GM03348 (cell line): ENCODE measurements at regions not wholly inside any gene's neighbourhood (a gene's known extent, or its start where the extent isn't known, plus 50 kb on each side); places are given as distances from the start of the nearest gene placed in this dataset.

Source experiments
- DNase-seq: peaks from one replicate; pipeline ENCODE4 v3.0.0; 2012; ENCODE audit warnings: low spot score

GRCh38 chr4:74642006-74642405, 152.3 kb downstream of the BTC start:
- DNase-seq, result no peak

- no peak for DNase-seq
Observed at GRCh38 chr4:74649193-74649592, 145.1 kb downstream of the BTC start.

DNA sequence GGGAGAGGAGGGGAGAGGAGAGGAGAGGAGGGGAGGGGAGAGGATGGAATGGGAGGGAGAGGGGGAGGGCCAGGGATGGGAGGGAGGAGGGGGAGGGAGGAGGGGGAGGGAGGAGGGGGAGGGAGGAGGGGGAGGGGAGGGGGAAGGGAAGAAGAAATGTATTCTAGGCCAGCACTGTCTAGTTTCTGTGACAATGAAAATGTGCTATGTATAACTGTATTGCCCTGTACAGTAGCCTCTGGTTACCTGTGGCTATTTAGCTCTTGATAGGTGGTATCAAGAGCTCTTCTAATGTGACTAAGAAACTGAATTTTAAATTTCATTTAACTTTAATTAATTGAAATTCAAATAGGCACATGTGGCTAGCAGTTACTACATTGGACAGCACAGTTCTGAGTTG, 143.1 kb downstream of the BTC start:
- DNase-seq, result no peak

GRCh38 chr4:74653331-74654229, 140.7 kb downstream of the BTC start:
- no peak for DNase-seq

DNA sequence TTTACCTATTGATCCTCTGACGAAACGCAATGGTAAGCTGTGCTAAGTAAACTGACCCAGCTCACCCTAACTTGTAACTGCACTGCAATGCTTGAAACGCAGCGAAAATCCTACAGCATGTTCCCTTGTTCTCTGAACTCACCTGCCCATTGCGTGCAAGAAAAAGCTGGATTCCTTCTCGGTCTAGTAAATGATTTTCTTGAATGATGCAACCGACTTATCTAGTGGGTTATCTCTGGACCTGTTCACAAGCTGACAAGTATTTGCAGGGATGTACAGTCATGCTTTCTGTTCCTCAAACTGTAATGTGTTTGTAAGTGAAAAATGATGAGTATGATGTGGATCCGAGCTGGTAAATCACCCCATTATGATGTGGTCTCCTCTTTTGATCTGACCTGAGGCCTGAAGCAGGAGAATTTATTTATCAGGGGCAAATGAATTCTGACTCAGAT, 140.1 kb downstream of the BTC start:
- no peak for DNase-seq

DNA sequence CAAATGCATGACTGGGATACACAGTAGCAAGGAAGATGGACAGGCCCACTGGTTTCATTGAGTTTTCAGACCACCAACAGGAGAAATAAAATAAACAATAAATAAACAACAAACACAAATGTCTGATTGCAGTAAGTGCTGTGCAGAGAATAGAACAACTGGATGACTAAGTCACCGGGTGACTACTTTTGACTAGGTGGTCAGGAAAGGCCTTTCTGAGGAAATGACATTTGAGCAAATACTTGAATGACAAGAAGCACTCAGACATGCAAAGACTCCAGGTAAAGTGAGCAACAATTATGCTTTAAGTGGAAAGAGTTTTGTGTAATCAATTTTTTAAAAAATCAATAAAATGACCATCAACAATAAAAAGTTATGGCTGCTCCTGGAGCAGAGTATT, 137.7 kb downstream of the BTC start:
- no peak for DNase-seq

- no peak for DNase-seq
Observed at GRCh38 chr4:74658116-74658515, 136.2 kb downstream of the BTC start.

GRCh38 chr4:74659576-74660411, 134.5 kb downstream of the BTC start:
- DNase-seq, result peak; percentile 84

DNA sequence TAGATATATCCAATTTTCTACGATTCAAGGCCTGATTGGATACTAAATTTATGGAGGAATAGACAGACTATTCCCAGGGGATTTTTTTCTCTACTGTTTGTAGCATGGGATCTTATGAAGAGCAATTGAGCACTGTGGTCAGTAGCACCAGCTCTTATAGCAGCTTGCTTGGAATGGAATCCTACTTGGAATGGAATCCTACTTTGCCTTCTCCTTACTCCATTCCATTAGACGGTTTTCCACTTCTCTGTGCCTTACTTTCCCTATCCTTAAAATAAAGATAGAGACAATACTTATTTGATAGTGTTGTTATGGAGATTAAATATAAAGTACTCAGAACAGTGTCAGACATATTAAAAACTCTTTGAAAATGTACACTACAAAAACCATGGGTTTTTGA, 133.5 kb downstream of the BTC start:
- no peak for DNase-seq

- DNase-seq, result no peak
Observed at GRCh38 chr4:74661427-74662201, 132.7 kb downstream of the BTC start.

DNA sequence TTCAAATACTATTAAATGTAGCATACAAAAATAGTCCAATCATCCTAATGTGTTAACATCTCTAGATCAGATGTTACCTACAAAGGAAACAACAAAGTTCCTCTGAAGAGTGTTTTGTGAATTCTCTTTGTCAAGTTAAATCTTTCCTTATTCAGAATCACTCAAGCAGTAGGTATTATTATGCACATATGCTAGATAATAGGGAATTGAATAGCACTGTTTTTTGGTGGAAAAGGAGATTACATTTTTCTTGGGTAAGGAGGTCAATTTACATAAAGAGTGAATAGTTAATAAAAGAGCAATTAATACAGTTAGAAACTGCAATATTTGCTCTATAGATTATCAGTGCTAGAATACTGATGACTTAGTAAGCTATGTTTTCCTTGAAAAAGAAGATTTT, 130.7 kb downstream of the BTC start:
- DNase-seq, result no peak

DNA sequence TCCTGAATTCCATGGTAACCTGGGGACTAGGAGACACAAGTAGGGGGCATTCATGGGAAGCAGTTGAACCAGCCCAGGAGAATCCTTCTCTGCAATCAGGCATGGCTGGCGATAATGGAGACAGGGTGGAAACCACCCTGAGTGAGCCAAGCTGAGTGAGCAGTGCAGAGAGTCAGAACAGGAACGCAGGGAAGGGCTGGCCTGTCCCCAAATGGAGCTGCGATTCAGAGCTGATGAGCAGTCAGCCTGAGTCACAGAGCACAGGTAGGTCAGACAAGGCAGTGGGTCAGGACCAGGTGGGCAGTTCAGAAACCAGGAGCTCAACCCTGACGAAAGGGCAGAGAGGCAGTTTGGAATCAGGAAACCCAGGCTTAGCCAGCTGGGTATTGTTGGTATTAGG, 129.0 kb downstream of the BTC start:
- no peak for DNase-seq

DNA sequence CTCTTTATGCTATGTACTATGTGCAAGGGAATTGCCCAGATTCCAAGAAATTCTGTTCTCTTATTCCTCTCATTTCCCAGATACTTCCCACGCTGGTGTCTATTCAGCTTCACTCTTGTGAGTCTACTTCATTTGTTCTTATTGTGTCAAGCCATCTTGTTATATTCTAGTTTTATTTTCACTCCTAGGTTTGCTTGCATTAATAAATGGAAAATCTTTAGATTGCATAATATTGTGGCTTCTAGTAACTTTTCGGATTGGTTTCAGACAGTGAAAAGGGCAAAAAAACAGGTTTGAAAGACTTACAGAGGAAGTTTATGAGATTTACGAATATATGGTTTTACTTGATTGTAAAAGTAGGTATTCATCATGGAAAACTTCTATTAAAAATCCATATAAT, 128.4 kb downstream of the BTC start:
- DNase-seq, result no peak

DNA sequence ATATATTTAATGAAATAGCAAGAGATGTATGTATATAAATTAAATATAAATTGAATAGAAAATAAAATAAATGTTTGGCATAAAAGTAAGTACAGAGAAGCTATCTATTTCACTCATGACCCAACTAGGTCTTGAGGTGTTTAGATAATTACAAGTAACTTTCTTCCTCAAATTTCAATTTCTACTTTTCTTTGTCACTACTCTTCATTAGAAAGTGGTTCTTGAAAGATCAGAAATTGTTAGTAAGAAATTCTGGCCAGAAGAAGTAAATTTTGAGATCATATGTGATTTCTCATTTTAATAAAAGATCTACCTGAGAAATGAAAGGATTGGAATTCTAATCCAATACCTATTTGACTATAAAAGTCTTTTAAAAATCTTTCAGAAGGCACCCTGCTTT, 126.9 kb downstream of the BTC start:
- DNase-seq, result no peak

- no peak for DNase-seq
Observed at GRCh38 chr4:74667944-74668343, 126.4 kb downstream of the BTC start.

DNA sequence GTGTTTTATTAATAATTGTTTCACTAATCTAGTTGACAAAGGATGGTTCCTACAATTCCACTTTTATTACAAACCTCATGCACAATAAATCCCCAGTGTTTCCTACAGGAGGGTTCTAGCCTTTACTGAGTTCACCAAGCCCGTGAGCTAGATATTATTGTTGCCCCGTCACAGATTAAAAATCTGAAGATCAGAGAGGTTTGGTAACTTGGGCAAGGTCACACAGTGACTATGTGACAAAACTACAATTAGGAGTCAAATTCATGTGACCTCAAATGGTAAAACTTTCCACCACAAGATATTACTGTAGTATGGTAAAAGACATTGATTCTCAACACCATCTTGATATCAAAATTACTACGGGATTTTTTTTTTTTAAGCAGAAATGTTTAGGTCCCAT, 124.6 kb downstream of the BTC start:
- no peak for DNase-seq

- DNase-seq, result no peak
Observed at GRCh38 chr4:74670583-74670982, 123.7 kb downstream of the BTC start.

DNA sequence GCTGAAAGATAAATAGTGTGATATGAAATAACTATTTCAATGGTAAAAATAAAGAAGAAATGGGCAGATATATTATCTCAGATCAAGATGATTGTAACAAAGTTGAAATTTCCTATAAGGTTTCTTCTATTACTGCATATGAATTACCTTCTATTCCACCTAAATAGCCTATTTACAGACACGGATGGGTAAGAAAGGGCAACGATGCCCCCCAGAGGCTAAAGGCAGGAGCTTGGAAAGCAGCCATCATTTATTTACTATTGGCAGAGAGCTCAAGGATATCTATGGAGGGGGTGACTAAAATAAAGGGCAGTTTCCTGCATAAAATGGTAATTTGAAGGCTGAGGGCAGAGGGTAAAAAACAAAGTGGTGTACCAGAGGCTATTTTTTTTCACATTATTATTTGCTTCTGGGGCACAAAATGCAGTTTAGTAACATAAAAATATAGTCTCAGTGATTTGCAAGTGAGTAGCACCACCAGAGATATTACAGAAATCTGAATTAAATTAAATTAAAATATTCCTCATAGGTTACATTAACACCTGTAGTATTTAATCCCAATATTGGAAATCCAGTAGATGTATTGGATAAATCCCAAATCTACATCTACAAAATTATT, 123.1 kb downstream of the BTC start:
- peak; percentile 51 for DNase-seq

GRCh38 chr4:74674750-74675149, 119.6 kb downstream of the BTC start:
- DNase-seq, result no peak

GRCh38 chr4:74675673-74676279, 118.5 kb downstream of the BTC start:
- peak; percentile 60 for DNase-seq

DNA sequence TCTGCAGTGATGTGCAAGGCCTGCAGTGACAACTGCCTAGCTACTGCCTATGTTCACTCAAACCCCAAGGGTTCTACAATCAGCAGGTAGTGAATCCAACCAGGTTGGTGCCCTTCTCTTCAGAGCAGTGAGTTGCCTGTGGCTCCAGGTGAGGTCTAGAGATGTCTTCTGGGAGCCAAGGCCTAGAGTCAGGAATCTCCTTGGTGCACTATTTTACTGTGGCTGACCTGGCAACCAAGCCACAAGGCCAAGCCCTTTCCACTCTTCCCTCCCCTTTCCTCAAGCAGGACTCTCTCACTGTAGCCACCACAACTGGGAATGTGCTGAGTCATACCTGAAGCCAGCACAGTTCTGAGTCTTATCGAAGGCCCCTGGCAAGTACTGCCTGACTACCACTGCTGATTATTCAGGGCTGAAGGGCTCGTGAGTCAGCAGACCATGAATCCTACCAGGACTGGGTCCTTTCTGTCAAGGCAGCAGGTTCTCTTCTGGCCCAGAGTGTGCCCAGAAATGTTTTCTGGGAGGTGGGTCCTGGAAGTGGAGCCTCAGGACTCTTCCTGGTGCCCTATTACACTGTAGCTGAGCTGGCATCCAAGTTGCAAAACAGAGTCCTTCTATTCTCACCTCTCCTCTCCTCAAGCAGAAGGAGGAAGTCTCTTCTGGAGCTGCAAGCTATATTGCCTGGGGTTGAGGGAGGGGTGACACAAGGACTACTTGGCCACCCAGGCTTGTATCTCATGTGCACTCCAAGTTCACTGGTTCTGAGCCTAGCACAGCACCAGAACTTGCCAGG, 111.6 kb downstream of the BTC start:
- peak; percentile 43 for DNase-seq
